HG02884 (cell line): ENCODE measurements at regions not wholly inside any gene's neighbourhood (a gene's known extent, or its start where the extent isn't known, plus 50 kb on each side); places are given as distances from the start of the nearest gene placed in this dataset.

Source experiments
- ATAC-seq: cut with Tn5 transposase; IDR thresholded peaks from one replicate; pipeline ENCODE4 v1.9.1; 2021; ENCODE audit warnings: mild to moderate bottlenecking, moderate library complexity; ENCODE audit not compliant: unreplicated experiment

- no peak for ATAC-seq
Measured at GRCh38 chr12:25903603-25904245, 54.8 kb upstream of the RASSF8 start.

- ATAC-seq = no peak
Measured at GRCh38 chr12:25904442-25904841, 54.0 kb upstream of the RASSF8 start.

GRCh38 chr12:25906651-25907340, 51.7 kb upstream of the RASSF8 start:
- ATAC-seq = no peak
